ENCODE measurements at regions not wholly inside any gene's neighbourhood (a gene's known extent, or its start where the extent isn't known, plus 50 kb on each side); places are given as distances from the start of the nearest gene placed in this dataset.
"Not testable (repeated sequence)": the region's sequence is repeated elsewhere in the genome, so short reads cannot be mapped to it uniquely, and the experiment has no call there.

GRCh38 chr16:79946252-79946651, 345.7 kb upstream of the MAF start:
- TF ChIP-seq POLR2AphosphoS5 (IDR thresholded peaks at IDR 0.05) (no peak), EP300 (IDR thresholded peaks at IDR 0.05) (no peak), POLR2A (IDR thresholded peaks at IDR 0.05) (no peak), CTCF (IDR thresholded peaks at IDR 0.05) (no peak)
- Histone ChIP-seq H3K9me3 (no peaks in the 10 kb centered on the region), H3K4me3 (no peak overlapping the region), H3K4me1 (no peaks in the 10 kb centered on the region), H3K27ac (no peak overlapping the region), H3K36me3 (no peaks in the 10 kb centered on the region), H3K27me3 (no peaks in the 10 kb centered on the region)
- ATAC-seq: no peak
- WGBS, 2 donors (ENCODE audit: low coverage in 1 of 2): 84 to 93% methylated on average over 2 of the region's 2 CpGs

GRCh38 chr16:79943736-79944135, 343.2 kb upstream of the MAF start:
- Histone ChIP-seq H3K9me3 (no peaks in the 10 kb centered on the region), H3K27ac (no peak overlapping the region), H3K4me1 (no peaks in the 10 kb centered on the region), H3K27me3 (no peaks in the 10 kb centered on the region), H3K36me3 (no peaks in the 10 kb centered on the region), H3K4me3 (no peak overlapping the region)
- ATAC-seq: no peak
- no peak for TF ChIP-seq CTCF (IDR thresholded peaks at IDR 0.05)
- no peak for TF ChIP-seq POLR2A (IDR thresholded peaks at IDR 0.05)
- TF ChIP-seq EP300 (IDR thresholded peaks at IDR 0.05): no peak
- WGBS, 2 donors (ENCODE audit: low coverage in 1 of 2): 25 to 31% methylated on average over 2 of the region's 3 CpGs

- H3K36me3 ChIP-seq: no peaks in the 10 kb centered on the region
- H3K4me3 ChIP-seq: no peak overlapping the region
- WGBS, 2 donors (ENCODE audit: low coverage in 1 of 2): 85 to 86% methylated on average over 4 of the region's 4 CpGs
- ATAC-seq: no peak
- no peaks in the 10 kb centered on the region for H3K9me3 ChIP-seq
- no peaks in the 10 kb centered on the region for H3K27me3 ChIP-seq
- TF ChIP-seq EP300 (IDR thresholded peaks at IDR 0.05) (no peak), CTCF (IDR thresholded peaks at IDR 0.05) (no peak), POLR2A (IDR thresholded peaks at IDR 0.05) (no peak), POLR2AphosphoS5 (IDR thresholded peaks at IDR 0.05) (no peak)
- no peaks in the 10 kb centered on the region for H3K4me1 ChIP-seq
- no peak overlapping the region for H3K27ac ChIP-seq
These were observed 338.0 kb upstream of the MAF start for GRCh38 chr16:79938575-79938974.

GRCh38 chr16:79937671-79938070, 337.1 kb upstream of the MAF start:
- not testable (repeated sequence) for H3K27me3 ChIP-seq, H3K27ac ChIP-seq, H3K4me1 ChIP-seq, H3K36me3 ChIP-seq, H3K9me3 ChIP-seq, ATAC-seq, H3K4me3 ChIP-seq

- Histone ChIP-seq H3K27ac (no peak overlapping the region), H3K9me3 (no peaks in the 10 kb centered on the region), H3K4me1 (peaks cover 4 to 19% (median 12%) of the 10 kb centered on the region in 3 donors), H3K36me3 (no peaks in the 10 kb centered on the region), H3K27me3 (no peaks in the 10 kb centered on the region), H3K4me3 (no peak overlapping the region)
- WGBS, 2 donors (ENCODE audit: low coverage in 1 of 2): 66 to 79% methylated on average over 8 of the region's 8 CpGs
- TF ChIP-seq EP300 (IDR thresholded peaks at IDR 0.05): no peak
- no peak for TF ChIP-seq CTCF (IDR thresholded peaks at IDR 0.05)
- no peak for TF ChIP-seq POLR2A (IDR thresholded peaks at IDR 0.05)
- TF ChIP-seq POLR2AphosphoS5 (IDR thresholded peaks at IDR 0.05): no peak
- ATAC-seq: no peak
These were observed 333.1 kb upstream of the MAF start for GRCh38 chr16:79933603-79934002.

GRCh38 chr16:79932572-79932971, 332.0 kb upstream of the MAF start:
- peaks cover 4 to 24% (median 13%) of the 10 kb centered on the region in 3 donors for H3K4me1 ChIP-seq
- no peak for ATAC-seq
- H3K36me3 ChIP-seq: no peaks in the 10 kb centered on the region
- no peaks in the 10 kb centered on the region for H3K9me3 ChIP-seq
- no peak overlapping the region for H3K27ac ChIP-seq
- no peak for TF ChIP-seq POLR2A (IDR thresholded peaks at IDR 0.05)
- no peak for TF ChIP-seq CTCF (IDR thresholded peaks at IDR 0.05)
- no peak for TF ChIP-seq POLR2AphosphoS5 (IDR thresholded peaks at IDR 0.05)
- no peak for TF ChIP-seq EP300 (IDR thresholded peaks at IDR 0.05)
- H3K4me3 ChIP-seq: no peak overlapping the region
- WGBS, 2 donors (ENCODE audit: low coverage in 1 of 2): 78 to 90% methylated on average over 2 of the region's 2 CpGs
- no peaks in the 10 kb centered on the region for H3K27me3 ChIP-seq
